WERI-Rb-1 (cell line): ENCODE measurements at regions not wholly inside any gene's neighbourhood (a gene's known extent, or its start where the extent isn't known, plus 50 kb on each side); places are given as distances from the start of the nearest gene placed in this dataset.

ENCODE experiments used
- DNase-seq: peaks from one replicate; pipeline ENCODE4 v3.0.0-alpha.2; 2020
- H3K27ac ChIP-seq: fragments of 250-450 bp; sonication (Bioruptor Pico); 2 replicates; pipeline ENCODE4 v1.5.1; 2020; ENCODE audit warnings: mild to moderate bottlenecking, moderate library complexity
- H3K27me3 ChIP-seq: fragments of 250-450 bp; sonication (Bioruptor Pico); 2 replicates; pipeline ENCODE4 v1.5.1; 2021; ENCODE audit warnings: mild to moderate bottlenecking, low read depth, moderate library complexity; ENCODE audit not compliant: insufficient read depth, severe bottlenecking
- H3K36me3 ChIP-seq: fragments of 250-450 bp; sonication (Bioruptor Pico); 2 replicates; pipeline ENCODE4 v1.5.1; 2020; ENCODE audit warnings: mild to moderate bottlenecking, moderate library complexity
- H3K4me3 ChIP-seq: 2 replicates; pipeline ENCODE4 v1.5.1; 2011; ENCODE audit warnings: low read depth, mild to moderate bottlenecking, control low read depth, low read length
- H3K9me3 ChIP-seq: fragments of 250-450 bp; sonication (Bioruptor Pico); 2 replicates; pipeline ENCODE4 v1.5.1; 2021; ENCODE audit warnings: mild to moderate bottlenecking, moderate library complexity; ENCODE audit not compliant: severe bottlenecking
- TF ChIP-seq, protein P1 (sequence below): IDR thresholded peaks from 2 replicates; pipeline ENCODE4 v1.5.1; 2011; ENCODE audit warnings: low read depth, mild to moderate bottlenecking, control low read depth, inconsistent platforms, low read length

DNA sequence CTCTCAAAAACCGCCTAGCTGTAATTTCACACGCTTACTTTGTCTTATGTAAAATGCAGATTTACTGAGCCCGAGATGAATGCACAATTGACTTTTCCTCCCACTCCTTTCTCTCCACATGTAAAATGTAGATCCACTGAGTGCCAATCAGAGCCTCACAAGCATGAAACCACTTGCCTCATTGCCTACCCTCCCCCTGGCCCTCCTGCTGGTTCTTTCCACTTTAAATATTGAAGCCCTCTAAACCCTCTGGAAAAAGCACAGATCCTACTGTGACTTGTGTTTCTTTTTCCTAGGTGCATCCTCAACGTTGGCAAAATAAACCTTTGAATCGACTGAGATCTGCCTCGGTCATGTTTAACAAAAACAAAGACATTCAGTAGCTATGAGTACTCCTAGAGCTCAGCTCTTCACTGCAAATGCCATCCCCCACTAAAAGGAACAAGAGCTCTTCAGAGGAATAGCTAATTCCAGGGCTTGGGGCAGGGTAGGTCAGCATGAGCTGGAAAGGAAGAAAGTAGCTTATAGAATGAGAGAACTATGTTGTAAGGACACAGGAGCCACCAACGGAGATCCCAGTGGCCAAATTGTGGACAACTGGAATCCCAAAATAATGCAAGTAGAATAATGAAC lies 365.5 kb upstream of the RUNX1 start:
- Histone ChIP-seq H3K27ac (no peak overlapping the region), H3K4me3 (no peak overlapping the region), H3K9me3 (peaks cover 4% of the 10 kb centered on the region), H3K27me3 (peaks cover 69% of the 10 kb centered on the region), H3K36me3 (no peaks in the 10 kb centered on the region)
- no peak for DNase-seq
- TF ChIP-seq, protein P1, sequence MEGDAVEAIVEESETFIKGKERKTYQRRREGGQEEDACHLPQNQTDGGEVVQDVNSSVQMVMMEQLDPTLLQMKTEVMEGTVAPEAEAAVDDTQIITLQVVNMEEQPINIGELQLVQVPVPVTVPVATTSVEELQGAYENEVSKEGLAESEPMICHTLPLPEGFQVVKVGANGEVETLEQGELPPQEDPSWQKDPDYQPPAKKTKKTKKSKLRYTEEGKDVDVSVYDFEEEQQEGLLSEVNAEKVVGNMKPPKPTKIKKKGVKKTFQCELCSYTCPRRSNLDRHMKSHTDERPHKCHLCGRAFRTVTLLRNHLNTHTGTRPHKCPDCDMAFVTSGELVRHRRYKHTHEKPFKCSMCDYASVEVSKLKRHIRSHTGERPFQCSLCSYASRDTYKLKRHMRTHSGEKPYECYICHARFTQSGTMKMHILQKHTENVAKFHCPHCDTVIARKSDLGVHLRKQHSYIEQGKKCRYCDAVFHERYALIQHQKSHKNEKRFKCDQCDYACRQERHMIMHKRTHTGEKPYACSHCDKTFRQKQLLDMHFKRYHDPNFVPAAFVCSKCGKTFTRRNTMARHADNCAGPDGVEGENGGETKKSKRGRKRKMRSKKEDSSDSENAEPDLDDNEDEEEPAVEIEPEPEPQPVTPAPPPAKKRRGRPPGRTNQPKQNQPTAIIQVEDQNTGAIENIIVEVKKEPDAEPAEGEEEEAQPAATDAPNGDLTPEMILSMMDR: no peak

DNA sequence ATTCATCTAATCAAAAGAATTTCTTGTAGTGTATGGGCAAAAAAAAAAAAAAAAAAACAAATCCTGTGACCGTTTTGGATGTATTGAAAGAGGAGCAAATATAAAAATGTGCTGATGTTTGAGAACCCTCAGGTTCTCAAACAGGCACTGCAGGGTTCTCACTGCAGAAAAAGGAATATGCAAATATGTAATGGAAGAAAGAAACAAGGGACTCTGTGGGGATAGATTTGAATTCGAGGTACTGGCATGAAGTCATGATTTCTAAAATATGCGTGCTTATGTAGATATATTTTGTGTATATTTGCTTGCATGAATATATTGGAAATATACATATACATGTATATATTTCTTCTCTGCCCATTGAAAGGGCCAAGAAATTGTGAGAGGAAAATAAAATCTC lies 365.0 kb upstream of the RUNX1 start:
- peaks cover 4% of the 10 kb centered on the region for H3K9me3 ChIP-seq
- TF ChIP-seq, protein P1: no peak
- no peak overlapping the region for H3K27ac ChIP-seq
- no peak overlapping the region for H3K4me3 ChIP-seq
- DNase-seq: no peak
- H3K27me3 ChIP-seq: peaks cover 70% of the 10 kb centered on the region
- no peaks in the 10 kb centered on the region for H3K36me3 ChIP-seq

DNA sequence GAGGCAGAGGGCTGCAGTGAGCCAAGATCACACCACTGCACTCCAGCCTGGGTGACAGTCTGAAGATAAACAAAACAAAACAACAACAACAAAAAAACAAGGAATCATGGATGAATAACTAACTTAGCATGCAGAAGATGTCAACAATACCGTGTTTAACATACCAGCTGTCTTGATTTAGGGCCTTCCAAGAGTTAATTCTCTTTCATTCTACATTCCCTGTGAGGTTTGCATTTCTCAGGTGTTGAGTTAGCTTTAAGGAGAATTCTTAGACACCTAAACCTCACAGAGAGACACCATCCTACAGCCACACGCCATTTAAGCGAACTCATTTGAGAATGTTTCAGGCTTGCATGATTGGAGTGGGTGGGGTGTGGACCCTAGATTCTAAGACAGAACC lies 363.1 kb upstream of the RUNX1 start:
- H3K9me3 ChIP-seq: no peaks in the 10 kb centered on the region
- TF ChIP-seq, protein P1: no peak
- no peak overlapping the region for H3K27ac ChIP-seq
- no peaks in the 10 kb centered on the region for H3K36me3 ChIP-seq
- peaks cover 80% of the 10 kb centered on the region for H3K27me3 ChIP-seq
- no peak overlapping the region for H3K4me3 ChIP-seq
- no peak for DNase-seq

DNA sequence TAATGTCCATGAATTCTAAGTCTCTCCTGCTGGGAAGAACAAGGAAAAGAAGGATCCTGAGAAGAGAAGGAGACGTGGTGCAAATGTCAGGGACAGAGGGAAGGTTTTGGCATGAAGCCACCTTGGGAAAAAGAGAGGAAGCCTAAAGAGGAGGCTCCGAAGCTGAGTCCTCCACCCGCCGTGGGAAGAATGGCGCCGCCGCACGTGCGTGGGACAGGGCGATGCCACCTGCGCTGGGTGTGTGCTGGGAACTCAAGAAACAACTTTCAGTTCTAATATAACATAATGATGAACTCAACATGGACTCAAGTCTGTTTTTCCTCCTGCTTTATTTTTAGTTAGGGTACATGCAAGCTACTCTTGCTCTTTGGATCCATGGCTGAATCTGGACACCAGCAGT lies 362.3 kb upstream of the RUNX1 start:
- peaks cover 81% of the 10 kb centered on the region for H3K27me3 ChIP-seq
- H3K9me3 ChIP-seq: no peaks in the 10 kb centered on the region
- no peaks in the 10 kb centered on the region for H3K36me3 ChIP-seq
- TF ChIP-seq, protein P1: no peak
- DNase-seq: no peak
- no peak overlapping the region for H3K4me3 ChIP-seq
- no peak overlapping the region for H3K27ac ChIP-seq

DNA sequence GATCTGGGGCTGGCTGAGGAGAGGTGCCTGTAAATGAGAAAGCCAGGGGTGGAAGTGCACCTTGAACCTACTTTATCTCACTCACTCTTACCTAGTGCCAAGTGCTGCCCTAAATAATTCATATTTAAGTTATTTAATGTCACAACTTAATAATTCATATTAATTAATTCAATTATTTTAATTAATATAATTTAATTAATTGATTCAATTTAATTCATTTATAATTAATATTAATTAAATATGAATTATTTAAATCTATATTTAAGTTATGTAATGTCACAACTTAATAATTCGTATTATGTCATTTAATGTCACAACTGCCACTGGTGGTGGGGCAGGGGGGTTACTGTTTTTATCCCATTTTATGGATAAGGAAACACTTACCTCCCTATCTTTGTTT lies 361.6 kb upstream of the RUNX1 start:
- DNase-seq: no peak
- no peak overlapping the region for H3K4me3 ChIP-seq
- TF ChIP-seq, protein P1: no peak
- peaks cover 82% of the 10 kb centered on the region for H3K27me3 ChIP-seq
- no peaks in the 10 kb centered on the region for H3K9me3 ChIP-seq
- no peaks in the 10 kb centered on the region for H3K36me3 ChIP-seq
- H3K27ac ChIP-seq: no peak overlapping the region

DNA sequence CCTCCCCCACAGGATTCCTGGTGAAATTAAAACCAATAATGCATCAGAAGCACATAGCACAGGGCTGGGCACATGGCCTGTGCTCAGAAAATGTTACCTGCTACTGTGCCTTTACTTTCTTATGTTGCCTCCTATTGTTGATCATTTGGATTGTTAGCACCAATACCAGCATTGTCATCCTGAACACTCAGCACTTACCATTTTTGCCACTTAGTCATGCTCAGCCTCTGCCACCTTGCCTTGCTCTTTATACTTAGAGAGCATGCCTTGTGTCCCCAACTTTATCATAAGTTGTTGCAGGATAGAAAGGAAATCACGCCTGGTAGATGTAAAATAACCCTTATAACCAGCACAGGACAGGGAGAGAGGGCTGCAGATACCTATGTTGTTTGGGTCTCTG lies 361.0 kb upstream of the RUNX1 start:
- TF ChIP-seq, protein P1: no peak
- Histone ChIP-seq H3K27me3 (peaks cover 82% of the 10 kb centered on the region), H3K27ac (no peak overlapping the region), H3K4me3 (no peak overlapping the region), H3K36me3 (no peaks in the 10 kb centered on the region), H3K9me3 (no peaks in the 10 kb centered on the region)
- DNase-seq: no peak
